ENCODE measurements at regions not wholly inside any gene's neighbourhood (a gene's known extent, or its start where the extent isn't known, plus 50 kb on each side); places are given as distances from the start of the nearest gene placed in this dataset.
"Not testable (repeated sequence)": the region's sequence is repeated elsewhere in the genome, so short reads cannot be mapped to it uniquely, and the experiment has no call there.

DNA sequence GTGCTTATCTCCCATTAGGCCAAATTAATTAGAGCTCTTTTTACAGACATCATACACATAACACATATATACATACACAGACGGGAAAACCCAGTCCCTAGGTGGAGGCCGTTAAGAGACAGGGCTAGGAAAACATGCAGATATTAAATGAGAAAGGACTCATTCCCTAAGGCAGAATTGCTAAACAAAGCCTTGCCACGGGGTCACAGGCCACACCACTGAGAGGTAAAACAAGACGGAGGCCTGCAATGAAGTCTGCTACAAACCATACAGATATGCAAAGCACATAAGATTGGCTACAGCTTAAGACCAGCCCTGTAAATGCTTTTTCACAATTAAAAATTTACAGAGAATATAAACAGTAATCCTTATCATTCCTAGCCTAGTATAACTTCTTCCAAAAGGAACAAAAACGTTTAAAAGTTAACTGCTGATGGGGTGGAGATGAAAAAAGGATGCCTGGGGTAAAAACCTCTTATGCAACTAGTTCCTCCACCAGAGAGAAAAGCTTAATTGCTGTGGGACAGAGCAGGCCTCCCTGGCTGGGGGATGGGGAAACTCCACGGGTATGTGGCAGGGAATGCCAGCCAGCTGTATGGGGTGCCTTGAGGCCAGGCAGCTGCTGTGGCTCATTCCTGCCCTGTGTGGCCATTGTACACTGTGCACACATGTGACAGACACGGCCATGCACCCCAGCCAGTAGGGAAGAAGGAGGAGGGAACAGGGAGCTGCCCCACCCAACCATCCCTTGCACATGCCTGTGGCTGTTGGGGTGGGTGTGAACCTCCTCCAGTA, 481.4 kb upstream of the LMCD1 start:
- no peak for DNase-seq

DNA sequence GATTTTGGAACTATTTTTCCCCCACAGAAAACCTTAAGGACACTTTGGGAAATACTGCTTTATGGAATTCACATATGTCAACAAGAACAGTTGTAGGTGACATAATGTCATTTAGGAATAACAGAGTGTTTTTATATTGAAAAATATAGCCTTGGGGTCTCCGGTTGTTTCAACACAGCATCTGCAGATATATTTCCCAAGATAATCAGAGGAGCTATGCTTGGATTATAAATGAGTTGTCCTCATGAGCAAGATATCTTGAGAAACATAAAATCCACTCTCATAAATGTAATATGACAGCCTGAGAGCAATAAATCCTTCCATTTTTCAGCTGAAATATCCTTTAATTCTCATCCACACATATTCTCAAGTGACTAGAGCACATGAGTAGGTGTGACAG, 473.7 kb upstream of the LMCD1 start:
- DNase-seq, result no peak

DNA sequence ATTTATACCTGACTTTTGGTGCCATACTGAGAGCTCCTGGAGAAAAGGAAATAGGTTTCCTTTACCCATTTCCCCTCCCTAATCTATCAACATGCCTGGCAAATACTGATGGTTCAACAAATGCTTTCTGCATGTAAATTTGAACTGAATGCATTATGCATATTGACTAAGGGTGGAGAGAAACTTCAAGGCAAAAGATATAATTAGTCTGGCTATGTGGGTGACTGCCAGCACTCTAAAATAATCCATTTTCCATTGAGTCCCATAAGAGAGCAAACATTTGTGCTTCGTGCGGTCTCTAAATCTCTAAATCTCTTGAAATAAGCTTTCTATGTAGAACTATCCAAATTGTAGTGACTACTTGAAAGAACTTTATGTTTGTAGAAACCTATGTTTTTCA, 451.3 kb upstream of the LMCD1 start:
- no peak for DNase-seq

DNA sequence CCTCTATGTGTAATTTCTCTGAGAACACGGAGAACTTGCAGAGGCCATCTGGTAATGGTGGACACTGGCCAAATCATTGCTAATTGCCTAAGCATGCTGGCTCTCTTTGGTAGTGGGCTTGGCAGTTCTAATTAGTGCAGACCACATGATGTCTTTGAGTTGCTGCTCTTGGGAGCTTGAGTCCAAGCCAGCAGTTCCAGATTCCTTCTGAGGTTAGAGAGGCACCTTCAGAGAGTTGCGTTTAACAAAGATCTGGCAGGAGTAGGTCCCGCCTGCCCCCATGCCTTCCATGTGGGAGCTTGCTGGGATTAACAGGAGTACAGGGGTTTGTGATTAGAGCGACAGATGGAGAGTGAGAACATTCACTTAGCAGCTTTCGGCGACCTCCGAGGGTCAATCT, 449.0 kb upstream of the LMCD1 start:
- no peak for DNase-seq

DNA sequence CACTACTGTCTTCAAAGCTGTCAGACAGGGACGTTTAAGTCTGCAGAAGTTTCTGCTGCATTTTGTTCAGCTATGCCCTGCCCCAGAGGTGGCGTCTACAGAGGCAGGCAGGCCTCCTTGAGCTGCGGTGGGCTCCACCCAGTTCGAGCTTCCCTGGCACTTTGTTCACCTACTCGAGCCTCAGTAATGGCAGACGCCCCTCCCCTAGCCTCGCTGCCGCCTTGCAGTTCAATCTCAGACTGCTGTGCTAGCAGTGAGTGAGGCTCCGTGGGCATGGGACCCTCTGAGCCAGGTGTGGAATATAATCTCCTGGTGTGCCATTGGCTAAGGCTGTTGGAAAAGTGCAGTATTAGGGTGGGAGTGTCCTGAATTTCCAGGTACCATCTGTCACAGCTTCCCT, 433.5 kb upstream of the LMCD1 start:
- DNase-seq, result not testable (repeated sequence)

DNA sequence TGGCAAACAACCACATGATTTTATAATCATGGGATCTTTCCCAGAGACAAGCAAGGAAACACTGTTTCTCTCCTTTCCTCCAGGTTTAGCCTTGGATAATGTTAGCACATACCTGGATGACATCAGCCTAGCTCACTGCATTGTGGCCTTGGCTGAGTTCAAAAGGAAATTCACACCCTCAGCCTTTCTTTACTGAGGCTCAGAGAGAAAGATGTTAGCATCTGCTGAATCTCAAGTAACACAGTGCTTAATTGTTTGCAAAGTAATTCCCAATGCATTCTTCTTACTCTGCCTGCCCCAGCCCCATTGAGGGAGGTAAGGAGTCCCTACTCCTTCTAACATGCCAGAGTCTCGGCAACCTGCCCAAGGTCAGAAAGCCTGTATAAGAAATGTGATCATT, 432.2 kb upstream of the LMCD1 start:
- no peak for DNase-seq

DNA sequence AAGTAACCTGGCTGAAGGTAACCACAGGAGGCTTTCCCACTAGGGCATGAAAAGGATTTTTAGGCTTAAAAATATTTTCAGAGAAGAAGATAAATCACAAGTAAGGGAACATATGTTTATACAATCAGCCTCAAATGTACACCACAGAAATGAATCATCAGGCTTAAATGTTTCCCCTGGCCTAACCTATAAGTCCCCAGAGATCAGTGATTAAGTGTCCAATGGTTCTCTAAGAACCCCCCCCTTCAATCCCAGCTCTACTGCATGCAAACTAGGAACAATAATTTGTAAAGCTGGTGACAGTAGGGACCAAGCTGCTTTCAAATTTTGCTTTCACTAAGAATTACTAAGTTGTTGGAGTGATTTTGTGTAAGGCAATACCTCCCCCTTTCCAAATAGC, 431.6 kb upstream of the LMCD1 start:
- no peak for DNase-seq

DNA sequence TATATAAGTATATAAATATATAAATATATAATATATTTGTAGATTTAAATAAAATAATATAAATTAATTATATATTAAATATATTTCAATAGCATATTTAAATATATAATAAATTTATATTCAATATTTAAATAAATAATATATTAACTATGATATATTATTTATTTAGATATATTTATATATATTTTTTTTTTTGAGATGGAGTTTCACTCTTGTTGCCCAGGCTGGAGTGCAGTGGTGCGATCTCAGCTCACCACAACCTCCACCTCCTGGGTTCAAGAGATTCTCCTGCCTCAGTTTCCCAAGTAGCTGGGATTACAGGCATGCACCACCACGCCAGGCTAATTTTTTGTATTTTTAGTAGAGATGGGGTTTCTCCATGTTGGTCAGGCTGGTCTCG, 426.9 kb upstream of the LMCD1 start:
- DNase-seq, result not testable (repeated sequence)

DNA sequence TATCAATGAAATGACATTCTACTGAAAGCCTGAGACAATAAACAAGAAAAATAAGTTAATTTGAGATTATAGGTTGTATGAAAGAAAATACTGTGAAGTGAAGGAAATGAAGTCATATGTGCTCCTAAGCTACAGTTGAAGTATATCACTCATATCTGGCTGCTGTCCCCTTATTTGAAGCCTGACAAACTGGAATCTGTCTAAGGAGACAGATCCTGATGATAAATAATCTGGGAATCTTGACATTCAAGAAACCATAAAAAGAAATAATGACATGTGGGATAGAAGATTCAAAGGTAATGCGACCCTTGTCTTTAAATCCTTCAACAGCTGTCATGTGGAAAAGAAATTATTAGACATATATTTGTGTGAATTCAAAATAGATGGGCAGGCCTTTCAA, 424.5 kb upstream of the LMCD1 start:
- no peak for DNase-seq

DNA sequence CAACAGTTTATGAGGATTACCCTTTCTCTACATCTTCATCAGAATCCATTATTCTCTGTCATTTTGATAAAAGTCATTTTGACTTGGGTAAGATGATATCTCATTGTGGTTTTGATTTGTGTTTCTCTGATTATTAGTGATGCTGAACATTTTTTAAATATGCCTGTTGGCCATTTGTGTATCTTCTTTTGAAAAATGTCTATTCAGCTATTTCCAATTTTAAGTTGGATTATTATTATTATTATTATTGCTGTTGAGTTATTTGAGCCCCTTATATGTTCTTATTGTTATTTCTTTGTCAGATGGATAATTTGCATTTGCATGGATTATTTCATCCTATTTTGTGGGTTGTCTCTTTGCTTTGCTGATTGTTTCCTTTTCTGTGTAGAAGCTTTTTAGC, 421.2 kb upstream of the LMCD1 start:
- DNase-seq, result no peak

DNA sequence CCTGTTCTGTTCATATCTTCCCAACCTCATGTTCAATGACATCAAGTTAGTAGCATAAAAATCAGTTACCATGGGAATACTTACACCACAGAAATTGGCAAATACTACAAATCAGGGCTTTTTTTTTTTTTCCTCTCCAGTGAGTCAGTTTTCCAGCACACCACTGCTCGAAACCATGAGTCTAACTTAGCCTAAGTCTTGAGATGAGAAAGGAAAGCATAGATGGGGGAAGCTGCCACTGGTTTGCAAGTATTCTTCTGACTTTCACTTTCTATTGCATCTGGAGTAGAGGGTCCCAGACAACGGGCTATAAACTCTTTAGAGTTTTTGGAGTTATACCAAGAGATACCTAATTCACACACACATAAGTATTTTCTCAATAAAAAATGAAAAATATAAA, 416.1 kb upstream of the LMCD1 start:
- no peak for DNase-seq

DNA sequence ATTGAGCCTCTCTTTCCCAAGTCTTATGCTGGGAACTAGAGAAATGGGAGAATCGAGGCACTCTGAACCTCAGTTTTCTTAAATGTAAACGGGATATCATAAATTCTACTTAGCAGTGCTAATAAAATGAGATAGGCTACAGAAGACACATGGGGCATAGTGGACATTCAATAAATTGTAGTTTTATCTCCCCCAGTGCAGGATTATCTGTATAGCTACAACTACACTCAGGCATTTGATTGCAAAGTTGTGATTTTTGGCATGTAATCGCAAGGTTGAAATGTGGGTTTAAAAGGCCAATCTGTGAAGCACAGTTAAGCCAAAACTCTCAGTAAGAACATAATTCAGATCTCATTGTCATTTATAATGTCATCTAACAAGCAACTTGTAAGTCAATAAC, 413.7 kb upstream of the LMCD1 start:
- DNase-seq, result no peak

DNA sequence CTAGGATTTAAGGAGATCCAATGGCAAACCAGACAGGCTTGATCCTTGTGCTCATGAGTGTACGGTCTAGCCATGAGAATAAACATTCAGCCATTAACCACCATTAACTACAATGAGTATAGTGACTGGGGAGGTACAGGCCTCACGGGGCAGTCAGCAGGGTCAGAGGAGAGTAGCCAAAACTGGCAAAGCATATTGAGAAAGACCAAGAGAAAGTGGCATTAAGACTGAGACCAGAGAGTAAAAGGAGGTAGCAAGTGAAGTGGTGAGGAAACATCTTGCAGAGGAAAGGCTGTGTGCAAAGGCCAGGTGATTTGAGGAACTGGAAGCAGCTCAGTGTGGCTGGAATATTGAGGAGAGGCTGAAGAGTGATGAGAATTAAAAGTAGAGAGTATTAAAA, 407.2 kb upstream of the LMCD1 start:
- no peak for DNase-seq

DNA sequence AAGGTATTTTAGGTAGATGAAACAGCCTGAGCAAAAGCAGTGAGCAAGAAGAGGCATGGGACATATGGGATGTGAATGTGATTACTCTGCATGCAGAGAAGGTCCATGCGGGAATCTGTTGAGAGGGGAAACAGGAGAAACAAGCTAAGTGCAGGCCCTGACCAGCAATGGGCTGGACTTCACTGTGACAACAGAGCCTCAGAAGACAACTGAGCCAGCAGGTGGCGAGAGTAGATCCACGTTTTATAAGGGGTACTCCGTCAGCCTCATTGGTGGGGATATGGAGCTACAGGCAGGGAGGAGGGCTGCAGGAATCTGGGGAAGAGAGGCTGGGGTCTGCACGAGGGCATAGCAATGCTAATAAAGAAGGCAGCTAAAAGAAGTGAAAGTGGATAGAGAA, 405.9 kb upstream of the LMCD1 start:
- DNase-seq, result no peak

DNA sequence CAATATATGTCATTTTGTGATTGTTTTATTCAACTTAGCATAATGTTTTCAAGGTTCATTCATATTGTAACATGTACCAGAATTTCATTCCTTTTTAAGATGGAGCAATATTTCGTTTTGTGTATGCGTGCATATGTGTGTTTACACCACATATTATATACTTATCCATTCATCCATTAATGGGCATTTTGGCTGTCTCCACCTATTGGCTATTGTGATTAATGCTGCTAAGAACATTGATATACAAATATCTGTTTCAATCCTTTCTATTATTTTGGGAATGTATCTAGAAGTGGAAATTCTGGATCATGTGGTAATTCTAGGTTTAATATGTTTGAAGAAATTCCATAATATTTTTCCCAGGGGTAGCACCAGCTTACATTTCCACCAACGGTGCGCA, 403.9 kb upstream of the LMCD1 start:
- no peak for DNase-seq

DNA sequence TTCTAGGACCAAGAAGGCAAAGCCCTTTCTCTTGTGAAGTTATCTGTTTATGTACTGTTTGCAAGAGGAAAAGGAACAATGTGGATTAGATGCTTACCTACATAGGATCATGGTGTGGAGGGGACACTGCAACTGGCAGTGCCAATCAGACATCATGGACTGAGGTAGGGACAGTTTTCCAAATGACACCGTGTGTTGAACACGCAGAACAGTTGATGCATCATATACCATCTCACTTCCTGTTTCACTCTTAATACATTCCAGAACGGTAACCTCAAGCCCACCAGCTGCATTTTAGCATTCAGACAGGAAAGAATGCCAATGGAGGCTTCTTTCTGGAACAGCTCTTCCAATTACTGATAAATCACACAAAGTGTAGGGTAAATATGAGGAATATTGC, 397.7 kb upstream of the LMCD1 start:
- no peak for DNase-seq

DNA sequence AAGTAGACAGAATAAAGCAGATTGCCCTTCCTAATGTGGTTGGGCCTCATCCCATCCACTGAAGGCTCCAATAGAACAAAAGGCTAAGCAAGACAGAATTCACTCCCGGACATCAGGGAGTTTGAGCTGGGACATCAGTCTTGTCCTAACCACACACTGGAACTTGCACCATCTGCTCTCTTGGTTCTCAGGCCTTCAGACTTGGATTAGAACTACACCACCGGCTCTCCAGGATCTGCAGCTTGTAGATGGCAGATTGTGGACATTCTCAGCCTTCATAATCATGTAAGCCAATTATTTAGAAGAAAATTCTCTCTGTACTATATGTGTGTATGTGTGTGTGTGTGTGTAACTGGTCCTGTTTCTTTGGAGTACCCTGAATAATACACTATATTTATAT, 394.7 kb upstream of the LMCD1 start:
- DNase-seq, result no peak

DNA sequence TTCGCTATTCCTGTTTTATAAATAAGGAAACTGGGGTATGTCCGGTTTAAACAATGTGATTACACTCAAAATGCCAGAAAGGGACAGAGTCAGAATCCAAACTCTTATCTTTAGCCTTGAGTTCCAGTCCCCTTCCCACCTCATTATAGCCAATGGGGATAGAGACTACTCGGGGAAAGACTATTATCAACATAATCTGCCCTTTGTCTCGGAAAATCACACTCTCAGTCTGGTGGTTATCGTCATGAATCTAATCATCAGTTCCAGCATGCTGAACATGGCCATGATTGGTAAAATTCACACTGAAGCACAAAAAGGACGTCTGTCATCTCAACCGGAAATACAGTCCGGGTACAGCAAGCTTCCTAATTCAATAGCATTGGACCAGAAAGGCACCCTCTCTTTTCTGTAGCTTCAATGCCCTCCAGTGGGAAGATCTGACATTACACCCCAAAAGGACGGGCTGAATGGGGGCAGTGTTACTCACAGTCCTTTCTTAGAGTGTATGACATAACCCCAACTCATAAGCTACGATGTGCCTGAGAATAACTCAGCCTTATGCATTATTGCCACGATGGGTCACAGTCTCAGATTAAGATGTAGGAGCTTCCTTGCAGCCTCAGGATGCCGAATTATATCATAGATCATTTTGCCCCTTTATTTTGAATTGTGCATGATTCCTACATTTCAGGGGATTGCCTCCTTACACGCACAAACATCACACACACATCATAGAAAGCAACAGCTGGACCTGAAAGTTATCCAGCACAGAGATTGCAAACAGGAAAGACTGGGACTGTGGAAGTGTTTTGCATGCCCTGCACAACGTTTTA, 390.4 kb upstream of the LMCD1 start:
- DNase-seq, result peak in 4 of 5 donors; percentile 11 to 42 (median 20)

DNA sequence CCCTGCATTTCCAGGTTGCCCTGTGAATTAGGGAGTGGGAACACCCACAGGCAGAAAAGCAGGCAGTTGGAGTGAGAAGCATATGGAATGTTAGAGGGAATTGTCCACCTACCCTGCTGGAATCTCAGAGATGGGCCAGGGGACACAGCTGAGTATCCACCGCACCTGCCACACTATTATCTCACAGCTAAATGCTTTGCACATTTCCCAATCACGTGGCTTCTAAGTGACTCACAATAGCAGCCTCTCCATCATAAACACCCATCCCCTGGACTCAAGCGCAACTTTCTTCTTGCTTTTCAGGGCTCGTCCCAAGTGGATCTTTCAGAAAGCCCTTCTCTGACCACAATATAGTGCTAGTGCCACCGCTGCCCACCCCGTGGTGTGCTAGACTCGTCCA, 389.0 kb upstream of the LMCD1 start:
- DNase-seq, result no peak

DNA sequence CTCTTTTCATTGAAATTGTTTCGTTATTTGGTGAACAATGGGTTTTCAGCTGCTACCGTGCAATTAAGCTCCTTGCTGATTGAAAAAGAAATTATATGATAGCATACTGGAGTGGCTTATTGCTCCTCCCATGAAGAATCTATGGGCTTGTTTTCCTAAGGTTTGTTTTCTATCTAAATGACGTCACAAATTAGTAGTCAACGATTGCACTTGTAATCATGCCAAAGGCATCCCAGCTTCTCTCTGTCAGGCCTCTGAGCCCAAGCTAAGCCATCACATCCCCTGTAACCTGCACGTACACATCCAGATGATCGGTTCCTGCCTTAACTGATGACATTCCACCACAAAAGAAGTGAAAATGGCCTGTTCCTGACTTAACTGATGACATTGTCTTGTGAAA, 388.0 kb upstream of the LMCD1 start:
- no peak for DNase-seq

DNA sequence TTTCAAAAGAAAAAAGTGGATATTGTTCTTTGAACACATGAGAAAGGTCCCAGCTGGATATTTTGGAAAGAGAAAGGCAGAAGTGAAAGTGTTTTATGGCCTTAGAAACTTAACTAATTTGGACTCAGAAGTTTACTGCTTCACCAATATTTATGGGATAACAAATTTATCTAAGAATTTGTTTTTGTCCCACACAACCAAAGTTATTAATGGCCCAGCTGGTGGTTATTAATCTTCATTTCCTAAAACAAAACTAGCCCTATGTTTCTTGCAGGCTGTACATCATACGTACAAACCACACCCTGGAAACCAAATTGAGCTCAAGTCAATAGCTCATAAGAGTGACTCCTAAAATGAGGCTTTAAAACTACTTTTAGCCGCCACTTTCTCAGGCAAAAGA, 372.9 kb upstream of the LMCD1 start:
- no peak for DNase-seq

DNA sequence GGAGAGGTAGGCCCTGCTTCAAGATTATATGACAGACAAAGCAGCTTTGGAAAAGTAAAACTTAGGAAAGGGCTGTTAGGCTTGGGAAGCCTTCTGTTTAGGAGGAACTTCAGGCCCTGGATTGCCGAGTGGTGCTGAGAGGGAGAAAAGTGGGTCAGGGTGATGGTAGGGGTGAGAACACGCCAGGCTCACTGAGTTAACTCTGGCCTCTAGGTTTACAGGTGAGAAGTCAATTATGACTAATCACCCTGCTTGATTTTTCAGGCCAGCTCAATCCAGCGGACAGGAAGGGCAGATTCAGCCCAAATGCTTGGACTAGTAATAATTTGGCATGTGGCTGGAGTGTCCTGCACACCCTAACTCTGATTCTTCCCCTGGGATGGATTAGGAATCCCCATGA, 365.1 kb upstream of the LMCD1 start:
- no peak for DNase-seq

DNA sequence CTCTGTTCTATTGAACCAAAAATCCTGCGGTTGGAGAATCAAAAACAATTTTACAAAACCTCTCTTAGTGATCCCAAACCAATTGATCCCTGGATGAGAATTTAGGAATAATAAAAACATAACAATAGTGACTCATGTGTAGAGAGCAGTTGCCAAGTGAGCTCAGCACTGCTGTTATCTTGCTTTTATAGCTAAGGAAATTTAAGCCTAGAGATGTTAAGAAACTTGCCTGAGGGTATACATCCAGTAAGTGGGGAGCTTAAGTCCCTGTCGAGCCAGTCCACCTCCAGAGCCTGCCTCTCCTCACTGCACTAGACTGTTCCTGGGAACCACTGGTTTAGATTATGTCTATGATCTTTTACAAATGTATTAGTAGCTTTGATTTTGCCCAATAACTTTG, 358.4 kb upstream of the LMCD1 start:
- DNase-seq, result no peak

DNA sequence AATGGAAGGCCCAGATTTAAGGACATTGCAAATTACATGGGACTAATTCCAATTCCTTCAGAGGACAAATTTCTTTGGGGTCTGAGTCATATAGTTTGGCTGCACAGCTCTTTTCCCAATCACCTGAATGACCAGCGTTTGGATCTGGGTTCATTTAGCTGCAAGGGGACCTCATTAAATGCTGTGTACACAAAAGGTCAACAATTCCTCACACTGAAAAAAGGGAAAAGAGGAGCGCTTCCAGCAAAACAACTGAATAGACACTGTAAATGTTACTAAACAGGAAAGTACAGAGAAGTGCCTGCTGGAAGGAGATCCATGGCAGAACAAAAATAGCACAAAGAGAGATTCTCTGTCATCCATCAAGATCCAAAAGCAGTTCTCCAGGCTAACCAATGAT, 356.0 kb upstream of the LMCD1 start:
- no peak for DNase-seq

DNA sequence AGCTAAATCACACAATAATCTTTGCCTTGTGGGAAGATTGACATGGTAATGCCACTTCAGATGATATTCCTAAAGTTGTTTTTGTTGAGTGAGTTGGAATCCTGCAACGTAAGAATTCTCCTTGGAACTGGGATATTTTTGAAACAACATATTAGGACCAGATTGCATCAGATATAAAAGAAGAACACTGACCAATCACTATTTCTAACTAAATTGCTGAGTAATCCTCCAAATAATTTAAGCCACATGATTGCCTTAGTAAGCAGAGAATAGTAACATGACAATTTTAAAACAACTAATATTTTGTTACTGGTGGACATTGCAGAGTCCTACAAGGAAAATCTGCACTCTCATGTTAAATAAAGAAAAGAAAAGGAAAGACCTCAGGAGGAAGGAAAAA, 353.9 kb upstream of the LMCD1 start:
- no peak for DNase-seq
